Suppressor macrophage treated with lipopolysaccharide for 4 hours (primary cell): ENCODE measurements at regions not wholly inside any gene's neighbourhood (a gene's known extent, or its start where the extent isn't known, plus 50 kb on each side); places are given as distances from the start of the nearest gene placed in this dataset.
"Not testable (repeated sequence)": the region's sequence is repeated elsewhere in the genome, so short reads cannot be mapped to it uniquely, and the experiment has no call there.

Experiments used
- DNase-seq: peaks from one replicate; pipeline ENCODE4 v3.0.0-alpha.2; 2020

DNA sequence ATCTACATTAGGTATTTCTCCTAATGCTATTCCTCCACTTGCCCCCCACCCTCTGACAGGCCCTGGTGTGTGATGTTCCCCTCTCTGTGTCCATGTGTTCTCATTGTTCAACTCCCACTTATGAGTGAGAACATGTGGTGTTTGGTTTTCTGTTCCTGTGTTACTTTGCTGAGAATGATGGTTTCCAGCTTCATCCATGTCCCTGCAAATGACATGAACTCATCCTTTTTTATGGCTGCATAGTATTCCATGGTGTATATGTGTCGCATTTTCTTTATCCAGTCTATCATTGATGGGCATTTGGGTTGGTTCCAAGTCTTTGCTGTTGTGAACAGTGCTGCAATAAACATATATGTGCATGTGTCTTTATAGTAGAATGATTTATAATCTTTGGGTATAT, 50.6 kb upstream of the GRHL3 start:
- not testable (repeated sequence) for DNase-seq

DNA sequence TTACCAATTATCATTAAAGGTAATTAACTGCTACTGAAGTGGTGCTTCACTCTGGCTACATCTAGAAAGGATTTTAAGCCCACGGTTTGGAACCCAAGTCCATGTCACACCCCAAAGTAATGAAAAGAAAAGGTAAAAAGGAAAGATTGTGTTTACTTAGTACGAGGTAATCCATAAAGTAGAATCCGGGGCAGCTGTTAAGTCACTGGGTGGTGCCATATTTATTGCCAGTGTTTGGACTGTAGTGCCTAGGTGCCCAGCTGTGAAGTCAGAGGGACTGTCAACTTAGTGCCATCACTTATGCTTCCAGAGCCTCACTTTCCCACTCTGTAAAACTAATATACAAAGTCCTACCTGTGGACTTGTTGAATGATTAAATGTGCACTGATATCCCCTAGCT, 52.2 kb upstream of the GRHL3 start:
- DNase-seq, result no peak

DNA sequence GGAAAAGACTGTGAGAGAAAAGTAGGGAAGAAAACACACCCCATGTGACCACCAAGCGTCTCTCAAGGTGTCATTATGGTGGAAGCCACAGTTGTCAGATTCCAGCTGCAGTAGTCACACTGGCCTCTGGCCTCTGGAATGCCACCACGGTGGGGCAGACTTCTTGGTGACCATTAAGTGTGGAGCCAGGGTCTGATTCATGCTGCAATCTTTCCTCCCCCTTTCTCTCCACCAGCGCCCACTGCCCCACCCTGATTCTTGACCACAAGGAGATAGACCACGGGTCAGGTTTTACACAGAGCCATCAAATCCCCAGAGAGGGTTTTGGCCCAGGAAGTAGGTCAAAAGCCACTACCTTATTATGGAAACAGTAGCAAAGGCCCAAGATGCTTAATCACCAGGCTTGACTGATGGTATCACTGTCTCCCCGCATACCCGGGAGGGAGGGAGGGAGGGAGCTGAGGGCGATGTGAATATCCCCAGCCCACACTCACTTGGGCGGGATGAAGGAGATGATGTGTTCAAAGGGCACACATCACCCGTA, 52.7 kb upstream of the GRHL3 start:
- DNase-seq, result no peak

DNA sequence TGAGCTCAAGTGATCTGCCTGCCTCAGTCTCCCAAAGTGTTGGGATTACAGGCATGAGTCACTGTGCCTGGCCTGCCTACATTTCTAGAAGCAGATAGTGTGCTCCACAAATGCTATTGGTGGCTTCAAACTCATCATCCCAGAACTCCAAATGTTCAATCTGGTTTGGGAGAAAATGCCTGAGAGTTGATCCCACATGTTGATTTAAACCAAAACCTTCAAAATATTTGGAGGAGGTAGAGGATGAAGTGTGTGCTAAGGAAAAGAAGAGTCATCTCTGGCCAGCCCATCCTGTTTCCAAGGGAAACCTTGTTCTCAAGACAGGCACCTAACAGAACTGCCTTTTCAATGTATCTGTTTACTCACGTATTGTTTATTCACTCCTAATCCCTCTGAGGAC, 55.4 kb upstream of the GRHL3 start:
- DNase-seq, result no peak

DNA sequence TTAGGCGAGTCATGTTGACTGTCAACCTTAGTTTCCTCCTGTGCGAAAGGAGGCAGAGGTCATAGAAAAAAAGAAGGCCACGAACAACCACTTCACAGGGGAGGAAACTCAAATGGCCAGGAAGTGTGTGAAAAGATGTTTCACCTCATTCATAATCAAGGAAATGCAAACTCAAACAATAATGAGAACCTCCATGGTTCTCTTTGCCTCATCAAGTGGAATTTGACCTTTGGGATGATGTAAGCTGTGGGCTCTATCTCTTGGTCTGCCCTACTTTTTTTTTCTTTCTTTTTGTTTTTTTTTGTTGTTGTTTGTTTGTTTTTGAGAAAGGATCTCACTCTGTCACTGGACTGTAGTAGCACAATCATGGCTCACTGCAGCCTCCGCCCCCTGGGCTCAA, 55.9 kb upstream of the GRHL3 start:
- no peak for DNase-seq

DNA sequence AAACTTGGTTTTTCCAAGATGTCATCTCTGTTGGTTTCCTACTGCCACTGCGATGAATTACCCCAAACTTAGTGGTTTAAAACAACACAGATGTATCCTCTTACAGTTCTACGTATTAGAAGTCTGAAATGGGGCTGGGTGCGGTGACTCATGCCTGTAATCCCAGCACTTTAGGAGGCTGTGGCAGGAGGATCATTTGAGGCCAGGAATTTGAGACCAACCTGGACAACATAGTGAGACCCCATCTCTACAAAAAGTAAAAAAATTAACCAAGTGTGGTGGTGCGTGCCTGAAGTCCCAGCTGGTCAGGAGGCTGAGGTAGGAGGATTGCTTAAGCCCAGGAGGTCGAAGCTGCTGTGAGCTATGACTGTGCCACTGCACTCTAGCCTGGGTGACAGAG, 57.2 kb upstream of the GRHL3 start:
- DNase-seq, result no peak

DNA sequence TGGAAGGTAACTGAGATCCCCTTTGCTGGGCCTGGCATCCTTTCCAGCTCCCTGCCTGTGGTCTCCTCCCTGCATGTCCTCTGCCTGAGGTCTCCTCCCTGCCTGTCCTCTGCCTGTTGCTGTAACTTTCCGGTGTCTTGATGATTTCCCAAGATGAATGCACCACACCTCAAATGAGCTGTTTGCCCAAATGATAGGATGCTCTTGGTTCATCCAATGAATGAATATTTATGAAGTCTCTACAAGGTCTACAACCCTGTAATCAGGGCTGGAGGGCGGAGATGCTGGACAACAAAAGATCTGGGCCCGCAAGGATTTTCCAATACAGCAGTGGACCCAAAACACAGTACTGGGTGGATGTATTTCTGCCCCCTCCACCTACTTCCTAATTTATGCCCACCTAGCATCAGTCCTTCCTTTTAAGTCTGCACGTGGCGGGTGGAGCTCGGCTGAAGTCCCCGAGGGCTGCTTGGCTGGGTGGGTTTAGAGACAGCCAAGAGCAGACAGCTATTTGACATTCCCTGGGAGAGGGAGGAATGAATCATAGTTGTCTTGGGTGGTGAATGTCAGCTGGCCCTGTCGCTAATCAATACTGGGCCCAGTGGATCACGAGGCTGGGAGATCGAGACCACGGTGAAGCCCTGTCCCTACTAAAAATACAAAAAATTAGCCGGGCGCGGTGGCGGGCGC, 60.3 kb upstream of the GRHL3 start:
- DNase-seq, result no peak

DNA sequence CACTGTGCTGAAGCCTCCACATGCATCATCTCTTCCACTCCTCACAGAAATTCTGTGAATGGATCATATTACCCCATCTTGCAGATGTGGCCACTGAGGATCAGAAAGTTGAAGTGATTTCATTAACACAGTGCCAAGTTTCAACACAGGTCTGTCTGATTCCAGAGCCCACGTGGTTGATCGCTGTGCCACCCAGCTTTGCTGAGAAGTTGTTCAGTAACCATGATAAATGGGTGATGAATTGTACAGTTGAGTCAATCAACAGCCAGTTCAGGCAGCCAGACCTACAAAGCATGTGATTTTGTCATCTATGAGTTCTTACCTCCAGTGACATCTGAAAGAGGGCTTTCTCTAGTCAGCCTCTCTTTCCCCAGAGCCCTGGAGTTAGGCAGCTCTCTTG, 61.8 kb upstream of the GRHL3 start:
- no peak for DNase-seq

DNA sequence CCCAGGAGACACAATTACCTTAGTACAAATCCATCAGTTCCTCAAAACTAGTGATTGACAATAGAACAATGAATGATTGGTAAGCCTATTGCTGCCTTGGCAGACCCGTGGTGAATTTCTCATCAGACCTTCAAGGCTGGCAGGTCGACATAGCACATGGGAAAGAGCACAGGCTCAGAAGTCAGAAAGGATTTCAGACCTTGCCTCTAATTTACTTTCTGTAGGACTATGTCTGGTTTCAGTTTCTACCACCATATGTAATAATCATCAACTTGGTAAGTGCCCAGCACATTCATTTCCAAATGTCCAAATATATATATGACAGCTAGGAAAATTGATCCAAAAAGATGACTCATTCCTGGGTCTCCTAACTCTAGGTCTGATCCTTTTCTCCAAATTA, 62.5 kb upstream of the GRHL3 start:
- no peak for DNase-seq

DNA sequence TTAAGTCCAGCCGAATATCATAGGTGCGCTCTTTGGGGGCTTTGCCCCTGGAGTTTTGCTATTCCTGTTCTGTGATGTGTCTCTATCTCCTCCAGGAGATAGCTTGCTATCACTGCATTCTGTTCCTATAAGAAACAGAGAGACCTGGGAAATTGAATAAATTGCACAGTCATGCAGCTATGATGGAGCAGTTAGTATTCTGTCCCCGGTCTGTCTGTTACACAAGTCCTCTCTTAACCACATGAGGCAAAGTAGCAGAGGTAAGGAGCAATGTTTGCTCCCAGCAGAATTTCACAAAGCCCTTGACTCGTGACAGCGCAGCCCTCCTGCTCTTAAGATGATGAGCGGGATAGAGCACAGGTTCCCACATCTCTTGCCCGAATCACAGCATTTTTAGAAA, 63.9 kb upstream of the GRHL3 start:
- no peak for DNase-seq

DNA sequence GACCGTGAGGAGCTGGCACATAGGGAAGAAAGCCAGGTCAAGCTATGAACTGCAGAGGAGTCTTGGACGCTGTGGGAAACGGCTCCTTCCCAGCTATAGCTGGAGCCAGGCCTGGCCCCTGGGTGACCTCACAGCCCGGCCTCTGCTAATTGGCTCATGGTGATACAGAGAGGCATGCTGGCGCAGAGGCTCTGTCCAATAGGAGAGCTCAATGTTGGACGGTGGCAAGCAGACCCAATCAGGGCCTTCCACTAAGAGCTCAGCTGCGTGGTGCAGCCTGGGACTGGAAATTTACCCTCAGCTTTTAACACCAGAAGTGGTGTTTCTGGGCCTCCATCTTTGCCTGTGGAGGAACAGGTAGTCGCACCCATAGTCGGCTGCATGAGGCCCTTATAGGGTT, 64.4 kb upstream of the GRHL3 start:
- no peak for DNase-seq

DNA sequence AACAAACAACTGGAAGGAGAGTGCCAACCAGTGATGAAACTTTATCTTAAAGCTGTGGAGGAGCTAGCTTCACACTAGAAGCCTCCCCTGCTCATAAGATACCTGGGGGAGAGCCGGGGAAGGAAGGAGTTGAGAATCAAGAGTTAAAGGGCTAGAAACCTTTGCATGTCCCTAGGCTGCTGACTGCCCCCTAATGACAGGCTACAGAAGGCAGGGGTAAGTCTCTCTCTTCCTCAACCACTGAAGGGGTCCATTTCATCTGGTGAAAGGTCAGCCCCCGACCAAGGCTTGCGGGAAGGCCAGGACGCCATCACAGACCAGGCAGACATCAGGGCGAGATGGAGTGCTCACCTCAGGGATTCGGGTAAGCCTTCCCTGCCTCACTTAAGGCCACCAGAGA, 65.6 kb upstream of the GRHL3 start:
- DNase-seq, result no peak

DNA sequence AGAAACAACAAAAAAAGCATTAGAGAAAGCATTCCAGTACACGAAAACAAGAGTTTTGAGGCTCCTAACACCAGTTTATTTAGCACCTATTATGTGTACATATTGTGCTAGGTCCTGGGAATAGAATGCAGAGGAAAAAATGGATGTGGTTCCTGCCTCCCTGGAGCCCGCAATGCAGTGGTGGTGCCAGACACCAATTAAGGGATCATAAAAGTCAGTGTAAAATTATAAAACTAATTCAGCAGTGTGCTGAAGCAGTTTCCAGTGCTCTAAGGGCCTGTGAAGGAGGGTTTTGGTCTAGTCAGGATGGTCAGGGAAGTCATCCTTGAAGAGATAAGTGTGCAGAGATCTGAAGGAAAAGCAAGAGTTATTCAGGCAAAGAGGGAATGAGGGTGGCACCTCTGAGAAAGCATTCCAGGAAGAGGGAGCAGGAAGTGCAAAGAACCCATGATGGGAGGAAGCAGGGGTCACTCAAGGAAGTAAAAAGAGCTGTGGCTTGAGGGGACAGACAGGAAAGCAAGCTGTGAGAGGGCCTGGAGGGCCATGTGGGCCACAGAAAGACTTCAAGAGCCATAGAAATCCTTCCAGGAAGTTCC, 65.2 kb upstream of the IFNLR1 start:
- DNase-seq, result no peak

DNA sequence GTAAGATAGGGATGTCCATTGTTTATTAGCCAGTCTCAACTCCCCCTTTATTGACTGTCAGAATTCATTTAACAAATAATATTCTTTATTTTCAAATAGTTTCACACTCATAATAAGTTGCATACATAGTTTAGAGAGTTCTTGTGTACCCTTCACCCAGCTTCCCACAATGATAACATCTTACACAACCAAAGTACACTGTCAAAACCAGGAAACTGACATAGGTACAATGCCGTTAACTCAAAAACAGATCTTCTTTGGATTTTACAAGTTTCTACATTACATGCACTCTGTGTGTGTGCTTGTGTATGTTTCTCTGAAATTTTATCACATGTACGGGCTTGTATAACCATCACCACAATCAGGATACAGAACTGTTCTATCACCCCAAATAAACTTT, 64.4 kb upstream of the IFNLR1 start:
- DNase-seq, result no peak

DNA sequence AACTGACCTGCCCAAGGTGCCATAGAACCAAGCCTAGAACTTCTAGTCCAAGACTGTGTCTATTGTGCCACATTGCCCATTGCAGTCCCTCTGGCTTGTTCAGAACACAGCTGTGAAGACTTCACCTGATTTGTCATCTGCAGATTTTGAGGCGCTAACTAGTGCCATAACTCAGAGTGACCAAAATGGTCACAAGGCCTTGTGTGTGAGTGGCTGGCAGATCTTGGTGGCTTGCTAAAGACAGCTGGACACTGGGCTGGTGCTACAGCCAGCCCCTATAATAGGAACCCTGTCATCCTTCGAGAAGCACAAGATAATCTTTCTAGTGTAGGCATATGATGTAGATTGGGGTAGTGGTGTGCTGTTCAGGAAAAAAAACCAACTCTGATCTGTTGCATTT, 63.7 kb upstream of the IFNLR1 start:
- DNase-seq, result no peak

DNA sequence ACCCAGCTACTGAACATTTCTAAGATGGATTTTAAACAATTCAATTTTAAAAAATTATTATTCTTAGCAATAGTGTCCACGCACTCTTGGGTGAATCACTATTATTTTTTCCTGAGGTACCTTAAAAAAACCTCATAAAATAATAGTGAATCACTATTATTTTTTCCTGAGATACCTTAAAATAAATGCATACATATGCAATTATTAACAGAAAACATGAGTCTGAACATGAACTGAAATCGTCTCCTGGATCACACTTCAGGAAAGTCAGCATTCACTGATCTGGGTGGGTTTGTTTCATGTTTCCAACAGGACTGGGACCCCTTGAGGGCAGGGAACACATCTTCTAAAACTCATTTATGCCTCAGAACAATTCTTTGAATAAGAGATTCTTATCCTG, 63.1 kb upstream of the IFNLR1 start:
- no peak for DNase-seq

DNA sequence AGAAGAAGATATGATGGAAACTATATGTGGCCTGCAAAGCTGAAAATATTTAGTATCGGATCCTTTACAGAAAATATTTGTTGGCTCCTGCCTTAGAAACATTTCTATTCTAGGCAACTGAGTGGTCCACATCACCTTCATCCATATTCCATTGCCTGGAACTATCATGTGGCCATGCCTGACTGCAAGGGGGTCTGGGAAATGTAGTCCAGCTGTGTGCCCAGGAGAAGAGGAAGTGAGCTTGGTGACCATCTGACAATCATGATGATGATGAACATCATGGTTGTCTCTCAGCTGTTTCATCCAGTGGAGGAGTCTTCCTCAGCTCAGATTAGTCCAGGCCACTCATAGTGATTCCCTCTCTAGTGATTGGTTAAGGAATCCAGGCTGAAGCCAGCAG, 61.8 kb upstream of the IFNLR1 start:
- peak; percentile 41 for DNase-seq

DNA sequence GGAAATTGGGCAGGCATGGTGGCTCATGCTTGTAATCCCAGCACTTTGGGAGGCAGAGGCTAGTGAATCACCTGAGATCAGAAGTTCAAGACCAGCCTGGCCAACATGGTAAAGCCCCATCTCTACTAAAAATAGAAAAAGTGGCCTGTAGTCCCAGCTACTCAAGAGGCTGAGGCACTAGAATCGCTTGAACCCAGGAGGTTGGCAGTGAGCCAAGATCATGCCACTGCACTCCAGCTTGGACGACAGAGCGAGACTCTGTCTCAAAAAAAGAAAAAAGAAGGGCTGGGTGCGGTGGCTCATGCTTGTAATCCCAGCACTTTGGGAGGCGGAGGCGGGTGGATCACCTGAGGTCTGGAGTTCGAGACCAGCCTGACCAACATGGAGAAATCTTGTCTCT, 60.2 kb upstream of the IFNLR1 start:
- DNase-seq, result not testable (repeated sequence)

DNA sequence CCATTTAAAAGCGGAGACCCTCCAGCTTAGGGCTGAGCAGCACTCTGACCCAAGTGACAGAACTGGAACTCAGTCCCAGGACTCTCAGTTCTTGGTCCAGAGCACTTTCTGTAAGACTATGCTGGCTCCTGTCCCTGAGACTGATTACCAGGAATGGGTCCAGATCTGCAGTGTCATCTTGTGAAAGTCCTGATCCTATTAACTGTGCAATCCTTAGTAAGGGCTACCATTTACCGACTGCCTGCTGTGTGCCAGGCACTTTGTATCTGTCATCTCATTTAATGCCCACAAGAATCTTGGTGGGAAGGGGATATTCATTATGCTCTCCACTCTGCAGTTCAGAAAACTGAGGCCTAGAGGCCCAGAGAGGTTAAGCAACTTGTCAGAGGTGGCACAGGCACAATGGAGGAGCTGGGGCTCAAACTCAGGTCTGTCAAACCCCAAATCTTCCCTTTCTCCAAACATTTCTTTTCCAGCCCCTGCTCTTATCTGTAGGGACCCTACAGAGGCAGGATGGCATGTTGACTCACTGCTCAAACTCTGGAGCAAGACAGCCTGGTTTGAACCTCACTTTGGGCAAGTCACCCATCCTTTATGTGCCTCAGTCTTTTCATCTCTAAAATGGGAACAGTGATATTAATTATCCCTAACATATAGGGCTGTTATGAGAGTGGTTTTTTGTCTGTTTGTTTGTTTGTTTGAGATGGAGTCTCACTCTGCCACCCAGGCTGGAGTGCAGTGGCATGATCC, 57.6 kb upstream of the IFNLR1 start:
- no peak for DNase-seq

DNA sequence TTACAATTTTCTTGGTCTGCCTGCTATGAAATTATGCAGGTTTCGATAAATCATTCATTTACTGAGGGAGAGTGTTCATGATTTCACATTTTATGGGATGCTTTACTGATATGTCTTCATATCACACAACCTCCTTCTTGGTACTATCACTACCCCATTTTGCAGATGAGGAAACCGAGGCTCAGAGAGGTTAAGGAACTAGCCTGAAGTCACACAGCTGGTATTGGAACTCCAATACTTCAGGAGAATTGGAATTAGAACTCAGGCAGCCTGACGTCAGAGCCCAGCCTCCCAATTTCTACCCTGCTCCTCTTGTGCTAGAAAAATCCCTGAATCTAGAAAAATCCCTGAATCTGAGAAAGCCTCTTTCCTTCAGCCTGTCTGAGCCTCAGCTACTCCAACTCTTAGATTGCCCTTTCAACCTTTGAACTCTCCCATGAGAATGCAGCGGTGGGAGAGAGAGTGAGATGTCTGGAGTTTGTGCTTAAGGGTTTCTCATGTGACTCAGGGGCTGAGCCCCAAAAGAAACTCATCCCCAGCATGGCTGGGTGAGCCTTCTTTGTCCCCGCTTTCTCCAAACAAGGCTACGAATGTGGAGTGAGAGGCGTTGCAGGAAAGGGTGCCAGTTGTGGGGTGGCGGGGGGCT, 50.8 kb upstream of the IFNLR1 start:
- DNase-seq, result no peak

DNA sequence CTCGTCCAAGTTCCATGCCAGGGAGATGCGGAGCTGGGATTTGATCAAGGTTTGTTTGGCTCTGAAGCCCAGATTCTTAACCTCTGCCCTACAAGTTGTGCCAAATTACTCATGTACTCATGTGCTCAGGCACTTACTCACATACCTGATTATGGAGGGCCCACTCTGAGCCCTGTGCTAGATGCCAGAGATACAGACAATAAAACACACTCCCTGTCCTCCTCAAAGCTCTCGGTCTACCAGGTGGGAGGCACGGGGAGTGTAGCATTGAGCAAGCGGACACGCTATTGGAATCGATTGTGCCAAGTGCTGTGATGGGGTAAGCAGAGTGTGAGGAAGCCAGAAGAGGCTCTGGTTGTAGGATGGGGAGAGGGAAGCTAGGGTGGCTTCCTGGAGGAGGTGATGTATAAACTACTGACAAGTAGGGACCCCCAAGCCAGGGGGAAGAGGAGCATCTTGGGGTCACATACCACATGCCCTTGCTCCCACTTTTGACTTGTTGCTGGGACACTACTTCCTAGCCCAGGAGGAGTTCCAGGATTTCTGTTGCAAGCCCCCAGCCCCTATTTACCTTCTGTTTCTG, 49.8 kb upstream of the IFNLR1 start:
- DNase-seq, result no peak
